ENCODE measurements at regions not wholly inside any gene's neighbourhood (a gene's known extent, or its start where the extent isn't known, plus 50 kb on each side); places are given as distances from the start of the nearest gene placed in this dataset.
A peak's percentile ranks its signal among the peaks of the same experiment; 100 is the strongest.

DNA sequence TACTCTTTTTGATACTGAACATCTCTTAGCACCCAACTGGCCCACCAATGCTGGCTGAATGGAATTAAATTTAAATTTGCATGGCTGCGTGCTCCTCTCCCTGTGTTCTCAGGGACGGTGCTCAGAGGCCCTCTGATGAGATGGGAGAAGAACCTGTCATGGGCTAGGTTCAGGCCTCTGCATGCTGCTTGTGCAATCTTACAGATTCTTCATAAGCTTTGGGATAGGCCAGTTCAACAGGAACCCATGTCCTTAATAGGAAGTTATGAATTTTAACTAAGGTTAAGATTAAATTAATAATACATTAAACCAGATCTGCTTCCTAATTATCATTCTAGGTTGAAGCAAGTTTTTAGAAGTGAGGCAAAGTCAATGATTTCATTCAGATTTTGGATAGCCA lies 119.7 kb upstream of the LRIG3 start:
- H3K4me3 ChIP-seq (ENCODE audit: low read depth, low read length): no peak overlapping the region
- TF ChIP-seq, protein P1, sequence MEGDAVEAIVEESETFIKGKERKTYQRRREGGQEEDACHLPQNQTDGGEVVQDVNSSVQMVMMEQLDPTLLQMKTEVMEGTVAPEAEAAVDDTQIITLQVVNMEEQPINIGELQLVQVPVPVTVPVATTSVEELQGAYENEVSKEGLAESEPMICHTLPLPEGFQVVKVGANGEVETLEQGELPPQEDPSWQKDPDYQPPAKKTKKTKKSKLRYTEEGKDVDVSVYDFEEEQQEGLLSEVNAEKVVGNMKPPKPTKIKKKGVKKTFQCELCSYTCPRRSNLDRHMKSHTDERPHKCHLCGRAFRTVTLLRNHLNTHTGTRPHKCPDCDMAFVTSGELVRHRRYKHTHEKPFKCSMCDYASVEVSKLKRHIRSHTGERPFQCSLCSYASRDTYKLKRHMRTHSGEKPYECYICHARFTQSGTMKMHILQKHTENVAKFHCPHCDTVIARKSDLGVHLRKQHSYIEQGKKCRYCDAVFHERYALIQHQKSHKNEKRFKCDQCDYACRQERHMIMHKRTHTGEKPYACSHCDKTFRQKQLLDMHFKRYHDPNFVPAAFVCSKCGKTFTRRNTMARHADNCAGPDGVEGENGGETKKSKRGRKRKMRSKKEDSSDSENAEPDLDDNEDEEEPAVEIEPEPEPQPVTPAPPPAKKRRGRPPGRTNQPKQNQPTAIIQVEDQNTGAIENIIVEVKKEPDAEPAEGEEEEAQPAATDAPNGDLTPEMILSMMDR (conservative IDR thresholded peaks at IDR 0.05; ENCODE audit: low read depth, low read length): no peak
- DNase-seq (ENCODE audit: low read depth): no peak

DNA sequence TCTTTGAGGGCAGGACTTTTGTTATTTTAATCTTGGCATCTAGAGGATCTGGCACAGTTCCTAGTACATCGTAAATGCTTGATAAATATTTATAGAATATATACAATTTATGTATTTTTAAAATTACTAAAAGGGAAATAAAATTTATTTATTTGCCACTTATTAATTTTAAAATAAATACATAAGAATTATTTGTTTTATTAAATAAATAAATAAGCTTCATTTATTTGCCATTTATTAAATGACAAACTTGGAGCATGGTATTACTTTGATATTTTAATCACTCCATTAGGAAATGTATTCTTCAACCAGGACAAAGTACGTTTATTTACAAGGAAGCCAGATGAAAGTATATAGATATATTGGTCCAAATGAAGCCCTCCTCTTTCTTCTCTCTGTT lies 118.7 kb upstream of the LRIG3 start:
- DNase-seq (ENCODE audit: low read depth): no peak
- no peak overlapping the region for H3K4me3 ChIP-seq (ENCODE audit: low read depth, low read length)
- TF ChIP-seq, protein P1 (conservative IDR thresholded peaks at IDR 0.05; ENCODE audit: low read depth, low read length): no peak

DNA sequence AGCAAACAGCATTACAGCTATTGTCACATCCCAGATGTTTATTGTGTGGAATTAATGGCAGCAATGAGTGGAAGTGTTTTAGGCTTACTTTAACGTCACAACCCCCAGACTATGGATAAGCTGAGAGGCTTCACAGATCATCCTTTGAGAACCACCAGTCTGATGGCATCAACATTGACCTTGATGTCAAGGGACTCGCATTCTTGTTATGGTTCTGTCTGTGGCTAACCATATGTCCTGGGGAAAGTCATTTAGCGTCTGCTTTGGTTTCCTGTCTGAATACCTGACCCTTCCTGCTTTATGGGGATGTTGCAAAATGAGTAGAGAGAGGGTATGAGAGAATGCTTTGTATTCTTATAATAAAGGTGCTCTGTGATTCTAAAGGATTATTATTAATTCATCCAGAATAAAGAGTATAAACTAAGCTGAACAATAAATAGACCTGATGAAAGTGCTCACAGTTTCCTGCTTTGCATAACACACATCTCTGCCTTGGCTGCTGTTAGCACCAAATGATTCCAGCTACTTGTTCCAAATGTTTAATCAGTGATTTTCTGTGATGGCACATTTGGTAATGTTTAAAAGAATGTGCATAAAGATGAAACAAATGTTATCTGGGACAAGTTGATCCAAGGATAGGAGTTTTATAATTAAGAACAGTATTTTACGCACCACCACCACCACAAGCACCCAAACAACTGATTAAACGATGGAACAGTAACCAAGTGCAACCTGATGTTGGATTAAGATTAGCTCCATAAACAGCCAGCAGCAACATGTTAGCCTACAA lies 116.9 kb upstream of the LRIG3 start:
- H3K4me3 ChIP-seq (ENCODE audit: low read depth, low read length): no peak overlapping the region
- DNase-seq (ENCODE audit: low read depth): peak; percentile 63
- TF ChIP-seq, protein P1 (conservative IDR thresholded peaks at IDR 0.05; ENCODE audit: low read depth, low read length): no peak

DNA sequence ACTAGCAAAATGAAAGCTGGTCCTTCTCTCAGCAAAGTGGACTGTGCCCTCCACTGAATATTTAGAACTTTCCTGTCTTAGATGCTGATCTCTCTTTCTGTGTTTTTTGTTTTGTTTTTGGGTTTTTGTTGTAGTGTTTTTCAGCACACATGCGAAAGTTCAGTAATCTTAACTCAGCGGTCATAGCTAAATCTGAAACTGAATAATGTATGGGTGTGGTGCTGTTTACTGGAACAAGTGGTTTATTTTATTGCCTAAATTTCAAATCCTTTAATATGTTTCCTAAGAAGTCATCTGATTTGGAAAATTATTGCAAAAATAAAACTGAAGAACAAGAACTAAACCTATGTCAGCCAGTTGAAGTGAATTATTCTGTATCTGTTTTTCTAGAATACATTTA lies 116.0 kb upstream of the LRIG3 start:
- TF ChIP-seq, protein P1 (conservative IDR thresholded peaks at IDR 0.05; ENCODE audit: low read depth, low read length): no peak
- no peak overlapping the region for H3K4me3 ChIP-seq (ENCODE audit: low read depth, low read length)
- DNase-seq (ENCODE audit: low read depth): no peak

DNA sequence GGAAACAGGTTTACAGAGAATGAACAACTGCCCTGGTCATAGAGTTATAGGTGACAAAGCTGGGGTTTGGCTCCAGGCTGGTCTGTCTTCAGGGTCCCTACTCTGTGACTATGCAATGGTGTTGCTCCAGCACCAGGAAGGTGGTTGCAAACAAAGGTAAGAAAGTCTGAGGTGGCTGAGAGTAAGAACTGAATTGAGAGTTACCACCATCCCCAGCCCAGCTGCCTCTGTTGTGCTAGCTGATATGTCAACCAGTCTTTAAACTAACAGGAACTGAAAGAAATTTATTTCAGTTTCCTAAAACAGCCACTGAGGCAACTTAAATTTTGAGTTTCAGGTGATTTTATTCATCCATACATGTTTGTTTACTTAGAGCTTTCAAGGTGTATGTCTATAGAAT lies 111.0 kb upstream of the LRIG3 start:
- H3K4me3 ChIP-seq (ENCODE audit: low read depth, low read length): no peak overlapping the region
- TF ChIP-seq, protein P1 (conservative IDR thresholded peaks at IDR 0.05; ENCODE audit: low read depth, low read length): no peak
- DNase-seq (ENCODE audit: low read depth): no peak

DNA sequence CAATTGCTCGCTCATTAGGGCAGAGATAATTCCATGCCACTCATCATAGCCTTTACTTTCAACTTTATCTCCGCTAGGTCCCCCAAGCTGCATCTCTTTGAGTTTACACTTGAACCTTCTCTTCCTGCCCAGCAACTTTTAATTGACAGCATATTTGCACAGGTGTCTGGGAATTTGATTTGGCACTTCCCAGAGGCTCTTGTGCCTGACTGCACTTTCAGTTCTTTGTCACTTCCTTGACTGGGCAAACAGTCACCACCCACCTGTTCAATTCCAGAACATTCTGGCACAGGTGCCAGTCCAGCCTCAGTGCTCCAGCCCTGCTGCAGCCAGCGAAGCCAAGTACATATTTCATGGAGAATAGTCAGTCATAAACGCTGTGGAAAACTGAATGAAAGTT lies 110.1 kb upstream of the LRIG3 start:
- no peak overlapping the region for H3K4me3 ChIP-seq (ENCODE audit: low read depth, low read length)
- TF ChIP-seq, protein P1 (conservative IDR thresholded peaks at IDR 0.05; ENCODE audit: low read depth, low read length): no peak
- no peak for DNase-seq (ENCODE audit: low read depth)

DNA sequence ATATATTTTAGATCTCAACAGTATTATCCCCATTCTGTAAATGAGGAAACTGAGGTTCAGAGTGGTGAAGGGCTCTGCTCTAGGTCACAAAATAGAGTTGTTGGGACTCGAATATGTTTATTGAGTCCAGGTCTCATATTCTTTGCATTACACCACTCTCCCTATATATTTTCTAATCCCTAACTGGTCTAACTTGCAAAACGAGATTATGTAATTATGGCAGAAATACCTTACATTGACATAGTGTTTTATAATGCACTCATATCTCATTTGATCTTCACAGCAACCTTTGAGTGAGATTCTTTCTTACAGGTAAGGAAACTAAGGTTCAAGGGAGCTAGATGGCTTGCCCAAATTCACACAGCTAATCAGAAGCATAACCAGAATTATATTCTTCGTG lies 106.9 kb upstream of the LRIG3 start:
- no peak overlapping the region for H3K4me3 ChIP-seq (ENCODE audit: low read depth, low read length)
- TF ChIP-seq, protein P1 (conservative IDR thresholded peaks at IDR 0.05; ENCODE audit: low read depth, low read length): no peak
- DNase-seq (ENCODE audit: low read depth): no peak

Measured in epithelial cell of proximal tubule (primary cell).